ENCODE measurements at regions not wholly inside any gene's neighbourhood (a gene's known extent, or its start where the extent isn't known, plus 50 kb on each side); places are given as distances from the start of the nearest gene placed in this dataset.

GRCh38 chr20:60101891-60102281 lies 143.7 kb downstream of the CDH26 start:
- 70% methylated on average over 4 of the region's 9 CpGs; no CpG with 5 or more reads in 1 of the 2 experiments for WGBS, 2 experiments (ENCODE audit: extremely low coverage in 2 of 2, insufficient read length in 1 of 2)
- Histone ChIP-seq H2BK5ac (ENCODE audit: low read depth, low read length, poor library complexity, severe bottlenecking) (no peak overlapping the region), H3K9me1 (ENCODE audit: insufficient read depth, low read length) (no peaks in the 10 kb centered on the region), H3K9me3 (ENCODE audit: control insufficient read depth, insufficient read depth, low read length) (no peaks in the 10 kb centered on the region; the same call in 1 of the 2 replicates), H2AFZ (replicated peaks; ENCODE audit: low read length, poor library complexity) (no peak overlapping the region), H3K23ac (ENCODE audit: low read depth, low read length) (no peak overlapping the region), H4K91ac (ENCODE audit: insufficient read depth, low read depth, low read length) (no peak overlapping the region), H3K27ac (ENCODE audit: insufficient read depth, low read length) (no peak overlapping the region), H3K36me3 (ENCODE audit: control insufficient read depth, insufficient read depth, low read length) (no peaks in the 10 kb centered on the region), H3K4me3 (ENCODE audit: insufficient read depth, low read depth, low read length) (no peak overlapping the region), H3K79me1 (ENCODE audit: low read depth in 1 of 2, low read length in 2 of 2) (no peaks in the 10 kb centered on the region), H3K9ac (ENCODE audit: low read depth, low read length) (no peak overlapping the region), H3K4me2 (ENCODE audit: low read depth, low read length) (no peak overlapping the region), H2BK20ac (ENCODE audit: low read depth, low read length) (no peak overlapping the region), H2AK5ac (ENCODE audit: low read depth, low read length) (no peak overlapping the region), H3K27me3 (ENCODE audit: control insufficient read depth, insufficient read depth, low read length) (no peaks in the 10 kb centered on the region; the same call in 1 of the 2 replicates), H3K14ac (replicated peaks; ENCODE audit: low read depth, low read length) (no peak overlapping the region), H3K4ac (ENCODE audit: low read depth, low read length) (no peak overlapping the region), H4K5ac (ENCODE audit: low read depth, low read length) (no peak overlapping the region), H3K4me1 (ENCODE audit: control insufficient read depth, insufficient read depth, low read length) (no peaks in the 10 kb centered on the region), H2BK120ac (ENCODE audit: low read depth, low read length) (no peak overlapping the region), H3K18ac (ENCODE audit: low read depth, low read length) (no peak overlapping the region), H2AK9ac (replicated peaks; ENCODE audit: low read depth, low read length, poor library complexity) (no peak overlapping the region), H2BK15ac (ENCODE audit: low read depth, low read length) (no peak overlapping the region), H4K8ac (ENCODE audit: low read depth in 2 of 2, low read length in 2 of 2) (no peak overlapping the region), H3K56ac (ENCODE audit: extremely low read depth, insufficient read depth, low read length) (no peak overlapping the region), H4K20me1 (ENCODE audit: insufficient read depth, low read length) (no peaks in the 10 kb centered on the region)
- intact Hi-C loops (cut with micrococcal nuclease) (no loop called here), dilution Hi-C loops (cut with HindIII; ENCODE audit: low sequenced_read_pairs, unreplicated experiment) (no loop called here), in situ Hi-C loops (cut with MboI; ENCODE audit: low sequenced_read_pairs) (no loop called here)
- TF ChIP-seq CHD1 (IDR thresholded peaks at IDR 0.05; ENCODE audit: low read depth, low read length) = no peak
- no peak for TF ChIP-seq MAFK (IDR thresholded peaks at IDR 0.05; ENCODE audit: low read depth, low read length)
- TF ChIP-seq SMC3 (IDR thresholded peaks at IDR 0.05; ENCODE audit: low read depth, low read length) = no peak
- TF ChIP-seq MXI1 (IDR thresholded peaks at IDR 0.05; ENCODE audit: borderline replicate concordance, low read depth, low read length) = no peak
- TF ChIP-seq, protein P1, sequence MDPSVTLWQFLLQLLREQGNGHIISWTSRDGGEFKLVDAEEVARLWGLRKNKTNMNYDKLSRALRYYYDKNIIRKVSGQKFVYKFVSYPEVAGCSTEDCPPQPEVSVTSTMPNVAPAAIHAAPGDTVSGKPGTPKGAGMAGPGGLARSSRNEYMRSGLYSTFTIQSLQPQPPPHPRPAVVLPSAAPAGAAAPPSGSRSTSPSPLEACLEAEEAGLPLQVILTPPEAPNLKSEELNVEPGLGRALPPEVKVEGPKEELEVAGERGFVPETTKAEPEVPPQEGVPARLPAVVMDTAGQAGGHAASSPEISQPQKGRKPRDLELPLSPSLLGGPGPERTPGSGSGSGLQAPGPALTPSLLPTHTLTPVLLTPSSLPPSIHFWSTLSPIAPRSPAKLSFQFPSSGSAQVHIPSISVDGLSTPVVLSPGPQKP (IDR thresholded peaks at IDR 0.05; ENCODE audit: borderline replicate concordance, low read depth, low read length) = no peak
- no peak for TF ChIP-seq BHLHE40 (IDR thresholded peaks at IDR 0.05; ENCODE audit: low read depth, low read length)
- TF ChIP-seq MAZ (IDR thresholded peaks at IDR 0.05; ENCODE audit: borderline replicate concordance, low read depth, low read length) = no peak
- TF ChIP-seq, protein P2, sequence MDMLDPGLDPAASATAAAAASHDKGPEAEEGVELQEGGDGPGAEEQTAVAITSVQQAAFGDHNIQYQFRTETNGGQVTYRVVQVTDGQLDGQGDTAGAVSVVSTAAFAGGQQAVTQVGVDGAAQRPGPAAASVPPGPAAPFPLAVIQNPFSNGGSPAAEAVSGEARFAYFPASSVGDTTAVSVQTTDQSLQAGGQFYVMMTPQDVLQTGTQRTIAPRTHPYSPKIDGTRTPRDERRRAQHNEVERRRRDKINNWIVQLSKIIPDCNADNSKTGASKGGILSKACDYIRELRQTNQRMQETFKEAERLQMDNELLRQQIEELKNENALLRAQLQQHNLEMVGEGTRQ (IDR thresholded peaks at IDR 0.05; ENCODE audit: low read depth, low read length) = no peak
- TF ChIP-seq NFE2L2 (IDR thresholded peaks at IDR 0.05; ENCODE audit: low read depth, low read length) = no peak
- no peak for TF ChIP-seq RCOR1 (IDR thresholded peaks at IDR 0.05; ENCODE audit: insufficient replicate concordance, low read length)
- TF ChIP-seq RFX5 (IDR thresholded peaks at IDR 0.05; ENCODE audit: low read depth, low read length) = no peak
- TF ChIP-seq POLR2A (IDR thresholded peaks at IDR 0.05; ENCODE audit: low read depth, low read length) = no peak
- TF ChIP-seq FOS (IDR thresholded peaks at IDR 0.05; ENCODE audit: low read depth, low read length) = no peak
- no peak for TF ChIP-seq CTCF (conservative IDR thresholded peaks at IDR 0.05; ENCODE audit: low read depth, low read length)
- ChIA-PET CTCF (no interaction called here), POLR2A (ENCODE audit: unreplicated experiment) (no interaction called here)
- DNase-seq (no peak), ATAC-seq (ENCODE audit: low read depth) (no peak)
- no TSS peak for BruUV-seq (replicated peaks)
